Stimulated activated CD8-positive, alpha-beta memory T cell treated with anti-CD3 and anti-CD28 coated beads, Interleukin-7, amount 100 ng/mL, for 48 hours (primary cell): ENCODE measurements at regions not wholly inside any gene's neighbourhood (a gene's known extent, or its start where the extent isn't known, plus 50 kb on each side); places are given as distances from the start of the nearest gene placed in this dataset.

Experiments used
- DNase-seq, 2 donors: peaks; one replicate each; pipeline ENCODE4 v3.0.0-alpha.2; 2020; ENCODE audit warnings: low read depth in 1 of 2; ENCODE audit errors: extremely low read depth in 1 of 2

GRCh38 chr18:56383349-56383748 lies 255.0 kb downstream of the TXNL1 start:
- no peak for DNase-seq

- no peak for DNase-seq
Measured at GRCh38 chr18:56382541-56382940, 255.9 kb downstream of the TXNL1 start.

GRCh38 chr18:56381196-56381595 lies 257.2 kb downstream of the TXNL1 start:
- no peak for DNase-seq

- DNase-seq: no peak
Measured at GRCh38 chr18:56380685-56381084, 257.7 kb downstream of the TXNL1 start.

GRCh38 chr18:56379256-56379655 lies 259.1 kb downstream of the TXNL1 start:
- DNase-seq: no peak

- DNase-seq: no peak
Measured at GRCh38 chr18:56377231-56377630, 261.2 kb downstream of the TXNL1 start.

GRCh38 chr18:56374007-56374655 lies 264.3 kb downstream of the TXNL1 start:
- DNase-seq: no peak

- no peak for DNase-seq
Measured at GRCh38 chr18:56373601-56374000, 264.8 kb downstream of the TXNL1 start.

- DNase-seq: no peak
Measured at GRCh38 chr18:56368066-56368465, 270.3 kb downstream of the TXNL1 start.

- no peak for DNase-seq
Measured at GRCh38 chr18:56358608-56359280, 279.6 kb downstream of the TXNL1 start.

- DNase-seq: no peak
Measured at GRCh38 chr18:56353663-56354260, 284.6 kb downstream of the TXNL1 start.

GRCh38 chr18:56351911-56352500 lies 286.4 kb downstream of the TXNL1 start:
- no peak for DNase-seq

- DNase-seq: no peak
Measured at GRCh38 chr18:56337507-56337906, 300.9 kb downstream of the TXNL1 start.

- no peak for DNase-seq
Measured at GRCh38 chr18:56333839-56334238, 304.6 kb downstream of the TXNL1 start.

- no peak for DNase-seq
Measured at GRCh38 chr18:56333146-56333545, 305.2 kb downstream of the TXNL1 start.

- DNase-seq: no peak
Measured at GRCh38 chr18:56332371-56332770, 306.0 kb downstream of the TXNL1 start.

GRCh38 chr18:56330366-56331110 lies 307.9 kb downstream of the TXNL1 start:
- DNase-seq: no peak

- no peak for DNase-seq
Measured at GRCh38 chr18:56329536-56329935, 308.9 kb downstream of the TXNL1 start.

GRCh38 chr18:56327191-56327885 lies 311.1 kb downstream of the TXNL1 start:
- no peak for DNase-seq

- DNase-seq: no peak
Measured at GRCh38 chr18:56326336-56327072, 311.9 kb downstream of the TXNL1 start.
